GM19025 (cell line): ENCODE measurements at regions not wholly inside any gene's neighbourhood (a gene's known extent, or its start where the extent isn't known, plus 50 kb on each side); places are given as distances from the start of the nearest gene placed in this dataset.

Experiments
- ATAC-seq: cut with Tn5 transposase; IDR thresholded peaks from one replicate; pipeline ENCODE4 v1.9.1; 2021; ENCODE audit warnings: mild to moderate bottlenecking, low read depth, moderate library complexity; ENCODE audit not compliant: unreplicated experiment

- ATAC-seq: no peak
Observed at GRCh38 chr9:119436261-119436660, 67.0 kb upstream of the BRINP1 start.

- ATAC-seq: no peak
Observed at GRCh38 chr9:119435076-119435475, 65.8 kb upstream of the BRINP1 start.

GRCh38 chr9:119432428-119432827 is 63.2 kb upstream of the BRINP1 start:
- no peak for ATAC-seq

- no peak for ATAC-seq
Observed at GRCh38 chr9:119429302-119429701, 60.1 kb upstream of the BRINP1 start.

GRCh38 chr9:119420231-119420630 is 51.0 kb upstream of the BRINP1 start:
- ATAC-seq: no peak
